GM23248 (cell line): ENCODE measurements at regions not wholly inside any gene's neighbourhood (a gene's known extent, or its start where the extent isn't known, plus 50 kb on each side); places are given as distances from the start of the nearest gene placed in this dataset.
"Not testable (repeated sequence)": the region's sequence is repeated elsewhere in the genome, so short reads cannot be mapped to it uniquely, and the experiment has no call there.

Experiments
- EZH2 ChIP-seq: fragments of 200-600 bp; sonication (generic); IDR thresholded peaks from 2 replicates; pipeline ENCODE4 v1.6.1; 2018; ENCODE audit warnings: antibody characterized with exemption, mild to moderate bottlenecking; ENCODE audit not compliant: insufficient read depth, poor library complexity, severe bottlenecking
- EZH2phosphoT487 ChIP-seq: fragments of 200-600 bp; sonication (generic); IDR thresholded peaks from 2 replicates; pipeline ENCODE4 v1.6.1; 2018; ENCODE audit warnings: antibody characterized with exemption, moderate library complexity, mild to moderate bottlenecking, low read depth; ENCODE audit not compliant: insufficient read depth

- not testable (repeated sequence) for TF ChIP-seq EZH2, EZH2phosphoT487
Measured at GRCh38 chr18:41865796-41866195, 89.2 kb upstream of the PIK3C3 start.
